Hepatocyte (in vitro differentiated cells): ENCODE measurements at regions not wholly inside any gene's neighbourhood (a gene's known extent, or its start where the extent isn't known, plus 50 kb on each side); places are given as distances from the start of the nearest gene placed in this dataset.

ENCODE experiments used
- EZH2 ChIP-seq: fragments of 200-600 bp; sonication (generic); IDR thresholded peaks from 2 replicates; pipeline ENCODE4 v1.6.1; 2016; ENCODE audit warnings: antibody characterized with exemption, mild to moderate bottlenecking, borderline replicate concordance
- TF ChIP-seq, protein P1 (sequence below): fragments of 200-600 bp; sonication (generic); IDR thresholded peaks from 2 replicates; pipeline ENCODE4 v1.5.1; 2016; ENCODE audit warnings: antibody characterized with exemption, mild to moderate bottlenecking; ENCODE audit not compliant: poor library complexity

DNA sequence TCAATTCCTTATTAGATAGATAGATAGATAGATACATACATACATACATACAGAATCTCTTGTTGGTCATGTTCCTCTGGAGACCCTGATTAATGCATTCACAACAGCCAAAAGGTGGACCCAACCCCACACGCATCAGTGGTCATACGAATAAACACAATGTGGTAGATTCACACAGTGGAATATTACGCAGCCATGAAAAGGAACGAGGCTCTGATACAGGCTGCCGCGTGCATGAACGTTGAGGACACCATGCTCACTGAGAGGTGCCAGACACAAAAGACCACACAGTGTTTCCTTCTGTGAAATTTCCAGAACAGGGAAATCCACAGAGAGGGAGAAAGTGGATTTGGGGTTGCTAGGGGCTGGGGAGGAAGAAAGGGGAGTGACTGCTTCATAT, 136.7 kb downstream of the CRLF2 start:
- TF ChIP-seq, protein P1, sequence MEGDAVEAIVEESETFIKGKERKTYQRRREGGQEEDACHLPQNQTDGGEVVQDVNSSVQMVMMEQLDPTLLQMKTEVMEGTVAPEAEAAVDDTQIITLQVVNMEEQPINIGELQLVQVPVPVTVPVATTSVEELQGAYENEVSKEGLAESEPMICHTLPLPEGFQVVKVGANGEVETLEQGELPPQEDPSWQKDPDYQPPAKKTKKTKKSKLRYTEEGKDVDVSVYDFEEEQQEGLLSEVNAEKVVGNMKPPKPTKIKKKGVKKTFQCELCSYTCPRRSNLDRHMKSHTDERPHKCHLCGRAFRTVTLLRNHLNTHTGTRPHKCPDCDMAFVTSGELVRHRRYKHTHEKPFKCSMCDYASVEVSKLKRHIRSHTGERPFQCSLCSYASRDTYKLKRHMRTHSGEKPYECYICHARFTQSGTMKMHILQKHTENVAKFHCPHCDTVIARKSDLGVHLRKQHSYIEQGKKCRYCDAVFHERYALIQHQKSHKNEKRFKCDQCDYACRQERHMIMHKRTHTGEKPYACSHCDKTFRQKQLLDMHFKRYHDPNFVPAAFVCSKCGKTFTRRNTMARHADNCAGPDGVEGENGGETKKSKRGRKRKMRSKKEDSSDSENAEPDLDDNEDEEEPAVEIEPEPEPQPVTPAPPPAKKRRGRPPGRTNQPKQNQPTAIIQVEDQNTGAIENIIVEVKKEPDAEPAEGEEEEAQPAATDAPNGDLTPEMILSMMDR: no peak
- TF ChIP-seq EZH2: no peak
